ENCODE measurements at regions not wholly inside any gene's neighbourhood (a gene's known extent, or its start where the extent isn't known, plus 50 kb on each side); places are given as distances from the start of the nearest gene placed in this dataset.

GRCh38 chr18:2471523-2471922 is 99.8 kb downstream of the METTL4 start:
- no peak overlapping the region for H3K4me3 ChIP-seq (ENCODE audit: low read depth, low read length)
- TF ChIP-seq, protein P1, sequence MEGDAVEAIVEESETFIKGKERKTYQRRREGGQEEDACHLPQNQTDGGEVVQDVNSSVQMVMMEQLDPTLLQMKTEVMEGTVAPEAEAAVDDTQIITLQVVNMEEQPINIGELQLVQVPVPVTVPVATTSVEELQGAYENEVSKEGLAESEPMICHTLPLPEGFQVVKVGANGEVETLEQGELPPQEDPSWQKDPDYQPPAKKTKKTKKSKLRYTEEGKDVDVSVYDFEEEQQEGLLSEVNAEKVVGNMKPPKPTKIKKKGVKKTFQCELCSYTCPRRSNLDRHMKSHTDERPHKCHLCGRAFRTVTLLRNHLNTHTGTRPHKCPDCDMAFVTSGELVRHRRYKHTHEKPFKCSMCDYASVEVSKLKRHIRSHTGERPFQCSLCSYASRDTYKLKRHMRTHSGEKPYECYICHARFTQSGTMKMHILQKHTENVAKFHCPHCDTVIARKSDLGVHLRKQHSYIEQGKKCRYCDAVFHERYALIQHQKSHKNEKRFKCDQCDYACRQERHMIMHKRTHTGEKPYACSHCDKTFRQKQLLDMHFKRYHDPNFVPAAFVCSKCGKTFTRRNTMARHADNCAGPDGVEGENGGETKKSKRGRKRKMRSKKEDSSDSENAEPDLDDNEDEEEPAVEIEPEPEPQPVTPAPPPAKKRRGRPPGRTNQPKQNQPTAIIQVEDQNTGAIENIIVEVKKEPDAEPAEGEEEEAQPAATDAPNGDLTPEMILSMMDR (IDR thresholded peaks at IDR 0.05; ENCODE audit: low read depth, low read length) = no peak

DNA sequence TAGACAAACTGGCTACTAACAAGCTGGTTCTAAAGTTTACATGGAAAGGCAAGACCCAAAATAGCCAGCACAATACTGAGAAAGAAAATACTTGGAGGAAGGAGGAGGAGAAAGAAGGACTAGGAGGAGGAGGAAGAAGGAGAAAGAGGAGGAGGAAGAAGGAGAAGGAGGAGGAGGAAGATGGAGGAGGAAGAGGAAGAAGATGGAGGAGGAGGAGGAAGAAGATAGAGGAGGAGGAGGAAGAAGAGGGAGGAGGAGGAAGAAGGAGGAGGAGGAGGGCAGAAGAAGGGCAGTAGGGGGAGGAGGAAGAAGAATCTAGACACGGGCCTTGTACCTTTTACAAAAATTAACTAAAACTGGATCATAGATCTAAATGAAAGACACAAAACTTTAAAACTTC is 92.6 kb downstream of the METTL4 start:
- TF ChIP-seq, protein P1 (IDR thresholded peaks at IDR 0.05; ENCODE audit: low read depth, low read length) = no peak
- H3K4me3 ChIP-seq (ENCODE audit: low read depth, low read length) = no peak overlapping the region

- TF ChIP-seq, protein P1 (IDR thresholded peaks at IDR 0.05; ENCODE audit: low read depth, low read length) = no peak
- no peak overlapping the region for H3K4me3 ChIP-seq (ENCODE audit: low read depth, low read length)
Observed at GRCh38 chr18:2480536-2480935, 90.8 kb downstream of the METTL4 start.

- TF ChIP-seq, protein P1 (IDR thresholded peaks at IDR 0.05; ENCODE audit: low read depth, low read length) = no peak
- H3K4me3 ChIP-seq (ENCODE audit: low read depth, low read length) = no peak overlapping the region
Observed at GRCh38 chr18:2482706-2483475, 88.4 kb downstream of the METTL4 start.

- TF ChIP-seq, protein P1 (IDR thresholded peaks at IDR 0.05; ENCODE audit: low read depth, low read length) = no peak
- no peak overlapping the region for H3K4me3 ChIP-seq (ENCODE audit: low read depth, low read length)
Observed at GRCh38 chr18:2485983-2486382, 85.3 kb downstream of the METTL4 start.

- H3K4me3 ChIP-seq (ENCODE audit: low read depth, low read length) = no peak overlapping the region
- TF ChIP-seq, protein P1 (IDR thresholded peaks at IDR 0.05; ENCODE audit: low read depth, low read length) = no peak
Observed at GRCh38 chr18:2486426-2486825, 84.9 kb downstream of the METTL4 start.

Data from WI38 (cell line).